ENCODE measurements at regions not wholly inside any gene's neighbourhood (a gene's known extent, or its start where the extent isn't known, plus 50 kb on each side); places are given as distances from the start of the nearest gene placed in this dataset.

DNA sequence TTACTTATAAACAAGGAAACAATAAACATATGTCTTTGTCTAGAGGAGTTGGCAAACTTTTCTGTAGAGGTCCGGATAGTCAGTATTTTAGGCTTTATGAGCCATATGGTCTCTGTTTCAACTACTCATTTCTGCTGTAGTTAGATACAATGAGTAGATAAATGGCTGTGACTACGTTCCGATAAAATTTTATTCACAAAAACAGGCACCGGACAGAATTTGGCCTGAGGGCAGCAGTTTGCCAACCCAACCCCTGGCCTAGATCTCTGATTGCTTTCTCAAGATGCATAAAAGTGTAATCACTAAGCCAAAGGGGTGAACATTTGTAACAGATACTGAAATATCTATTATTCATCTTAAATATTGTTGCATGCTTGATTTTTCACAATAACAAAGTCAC, 123.1 kb upstream of the ESRRG start:
- DNase-seq, result no peak

DNA sequence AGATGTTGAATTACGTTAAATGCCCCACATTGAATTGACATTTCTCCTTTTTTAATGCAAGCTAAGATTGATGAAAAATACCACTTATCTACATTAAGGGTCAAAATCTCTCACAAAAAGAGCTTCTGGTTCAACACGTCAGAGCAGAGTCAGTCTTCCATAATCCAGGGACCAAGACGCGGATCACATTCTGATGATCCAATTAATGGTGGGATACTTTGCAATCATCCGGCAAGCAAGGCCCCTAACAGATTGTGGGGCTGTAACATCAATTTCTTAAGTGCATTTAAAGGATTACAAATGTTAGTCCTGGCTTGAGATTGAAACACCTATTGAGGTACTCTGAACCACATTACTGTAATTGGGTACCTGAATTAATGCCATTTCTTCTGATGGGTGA, 120.2 kb upstream of the ESRRG start:
- DNase-seq, result no peak

DNA sequence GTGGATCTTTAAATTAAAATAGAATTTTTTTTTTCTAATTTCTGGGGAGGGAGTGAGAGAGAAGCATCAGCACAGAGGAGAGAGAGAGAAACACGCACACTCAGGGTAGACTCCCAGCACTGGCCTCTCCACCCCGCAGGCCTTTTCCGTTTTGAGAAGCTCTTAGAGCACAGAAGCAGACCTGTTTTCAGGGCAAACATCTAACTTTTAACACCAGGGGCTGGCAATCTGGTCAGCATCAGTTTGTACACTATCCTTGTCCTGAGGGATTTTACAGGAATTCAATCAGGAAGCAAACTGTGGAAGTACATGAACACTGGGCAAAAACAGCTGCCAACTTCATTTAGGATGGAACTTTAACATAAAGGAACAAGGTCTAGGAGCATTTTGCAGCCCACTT, 117.9 kb upstream of the ESRRG start:
- DNase-seq, result no peak

DNA sequence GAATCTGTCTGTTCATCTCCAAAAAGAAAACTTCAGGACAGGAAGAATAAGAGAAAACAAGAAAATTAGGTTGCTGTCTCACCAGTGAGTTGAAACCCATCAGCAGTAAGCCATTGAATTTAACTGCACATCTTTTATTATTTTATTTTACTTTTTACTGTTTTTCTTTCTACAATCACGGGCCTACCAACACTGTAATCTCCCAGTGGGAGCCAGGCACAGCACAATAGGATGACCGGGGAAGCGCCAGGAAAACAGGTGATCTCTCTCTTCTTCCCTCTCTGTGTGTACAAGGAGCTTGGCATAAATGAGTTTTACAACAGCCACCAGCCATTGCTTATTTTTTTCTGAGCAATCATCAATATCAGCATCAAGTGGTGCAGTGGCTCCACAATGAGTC, 113.1 kb upstream of the ESRRG start:
- no peak for DNase-seq

DNA sequence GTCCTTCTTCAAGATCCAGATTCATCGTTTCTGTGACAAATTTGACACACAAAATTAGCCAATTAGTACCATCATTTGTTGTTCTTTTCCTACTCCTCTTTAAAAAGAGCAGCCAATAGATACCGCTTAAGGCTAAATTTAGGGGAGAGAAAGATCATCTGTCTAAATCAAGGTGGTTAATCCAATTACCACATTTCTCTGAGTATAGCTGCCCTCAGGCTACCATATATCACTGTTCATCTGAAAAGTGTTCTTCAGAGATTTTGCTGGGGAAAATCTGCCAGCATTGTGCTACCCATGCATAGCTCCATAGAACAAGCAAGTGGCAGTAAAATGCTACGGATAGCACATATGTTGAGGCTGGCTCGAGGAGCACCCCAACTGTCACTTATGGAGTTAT, 110.3 kb upstream of the ESRRG start:
- no peak for DNase-seq

DNA sequence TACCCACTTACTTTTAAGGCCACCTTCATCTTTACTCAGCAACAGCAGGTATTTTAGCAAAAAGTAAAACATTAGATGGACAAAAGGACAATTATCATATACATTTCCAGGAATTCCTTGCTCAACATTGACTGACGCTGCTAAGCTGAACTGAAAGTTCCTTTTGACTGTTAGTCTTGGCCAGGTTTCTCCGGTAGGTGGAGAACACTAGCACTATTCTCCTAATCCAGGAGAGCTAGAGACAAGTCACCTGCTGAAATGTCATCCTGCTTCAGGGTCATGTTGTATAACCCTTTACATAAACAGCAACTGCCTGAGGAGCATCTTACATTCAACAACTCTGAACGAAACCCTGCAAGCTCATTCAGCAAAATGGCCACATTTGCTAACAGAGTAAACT, 109.0 kb upstream of the ESRRG start:
- no peak for DNase-seq

DNA sequence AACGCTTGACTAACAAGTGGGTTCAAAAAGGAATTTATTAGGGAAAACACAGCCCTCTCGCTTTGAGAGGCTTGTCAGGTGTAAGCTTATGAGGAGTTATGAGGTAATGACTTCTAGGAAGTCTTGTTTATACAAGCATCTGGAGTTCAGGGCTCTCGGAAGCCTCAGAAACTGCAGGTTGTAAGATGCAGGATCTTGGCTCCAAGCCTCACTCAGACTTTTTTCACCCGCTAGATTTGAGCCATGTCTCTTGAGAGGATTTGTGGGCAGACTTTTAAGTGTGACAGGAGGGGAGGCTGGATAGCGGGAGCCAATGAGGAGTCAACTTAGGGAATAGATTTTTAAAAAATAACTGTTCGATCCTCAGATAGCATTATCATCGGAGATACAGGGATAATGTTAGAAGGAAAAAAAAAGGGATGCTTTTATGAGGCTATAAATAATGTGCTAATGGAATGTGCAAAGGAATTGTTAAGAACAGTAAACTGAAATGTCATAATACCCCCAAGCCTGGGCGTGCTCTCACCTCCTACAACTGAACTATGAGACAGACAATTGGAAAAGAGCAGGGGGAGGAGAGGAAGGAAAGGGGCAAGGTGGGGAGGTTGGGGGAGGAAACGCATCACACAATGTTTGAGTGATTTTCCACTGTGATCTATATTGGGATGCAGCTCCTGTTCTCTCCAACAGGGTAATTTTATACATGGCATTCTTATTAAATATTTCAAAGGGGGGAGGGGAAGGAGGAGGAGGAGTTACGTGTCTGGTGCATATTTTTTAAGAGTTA, 107.4 kb upstream of the ESRRG start:
- no peak for DNase-seq

DNA sequence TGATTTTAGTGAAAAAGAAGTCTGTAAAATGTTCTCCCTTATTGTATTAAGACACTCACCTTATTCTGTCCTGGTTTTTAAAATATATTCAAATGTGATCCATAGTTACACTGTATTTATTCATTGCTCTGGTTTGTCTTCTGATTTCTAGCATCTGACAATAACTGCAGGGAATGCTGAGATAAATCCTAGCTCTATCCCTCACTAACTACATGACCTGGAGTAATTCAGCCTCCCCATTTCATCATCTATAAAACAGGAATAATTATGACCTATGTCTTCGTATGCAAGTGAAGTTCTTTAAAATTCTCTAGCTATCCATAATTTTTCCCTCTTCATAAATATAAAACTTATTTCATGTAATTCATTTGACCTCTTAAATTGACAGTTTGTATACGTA, 104.0 kb upstream of the ESRRG start:
- no peak for DNase-seq

DNA sequence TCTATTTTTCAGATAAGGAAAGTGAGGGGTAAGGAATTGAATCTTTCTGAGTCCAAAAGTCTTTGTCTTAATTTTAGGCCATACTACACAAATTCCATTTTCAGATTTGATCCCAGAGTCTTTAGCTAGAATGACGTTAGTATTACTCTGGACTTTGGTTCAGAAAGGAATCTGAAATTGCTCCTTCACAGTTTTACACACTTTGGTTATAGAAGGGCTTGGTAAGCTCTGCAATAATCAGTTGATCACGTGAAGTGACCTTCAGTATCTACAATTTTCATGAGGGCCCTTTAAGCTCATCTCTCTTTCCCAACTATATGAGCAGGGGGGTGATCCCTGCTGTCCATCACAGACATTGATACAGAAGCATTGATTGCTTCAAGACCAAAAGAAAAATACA, 103.4 kb upstream of the ESRRG start:
- no peak for DNase-seq

DNA sequence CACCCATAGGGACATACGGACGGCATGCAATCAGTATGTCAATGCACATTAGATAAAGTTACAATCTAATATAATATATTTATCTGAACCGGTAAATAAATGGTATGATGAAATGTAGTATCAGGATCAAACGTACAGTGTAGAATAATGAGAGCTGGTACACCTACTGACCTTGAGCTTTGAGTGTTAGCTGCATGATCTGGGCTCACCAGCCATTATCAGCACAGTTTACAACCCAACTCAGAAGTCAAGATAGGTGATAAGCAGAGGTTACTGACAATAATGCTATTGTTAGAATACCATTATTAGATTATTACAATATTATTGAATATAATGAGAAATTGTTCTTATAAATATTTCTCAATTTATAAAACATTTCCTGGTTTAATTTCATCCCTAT, 103.0 kb upstream of the ESRRG start:
- no peak for DNase-seq

DNA sequence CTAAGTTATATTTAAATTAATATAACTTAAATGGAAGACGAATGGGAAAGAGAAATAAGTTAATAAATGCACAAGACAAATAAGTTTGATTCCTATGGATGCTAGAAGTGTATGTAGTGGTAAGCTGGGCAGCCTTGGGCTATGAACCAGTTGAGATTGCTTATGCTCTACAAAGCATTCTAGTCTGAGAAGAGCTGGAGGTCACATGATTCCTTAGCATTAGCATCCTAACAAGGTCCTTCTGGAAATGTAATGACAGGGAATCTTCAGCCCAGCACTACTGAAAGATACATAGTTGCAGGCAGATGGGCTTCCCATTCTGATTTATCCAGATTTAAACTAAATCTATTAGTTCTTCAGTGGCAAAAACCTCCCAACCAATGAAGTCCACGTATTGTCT, 102.3 kb upstream of the ESRRG start:
- DNase-seq, result no peak

DNA sequence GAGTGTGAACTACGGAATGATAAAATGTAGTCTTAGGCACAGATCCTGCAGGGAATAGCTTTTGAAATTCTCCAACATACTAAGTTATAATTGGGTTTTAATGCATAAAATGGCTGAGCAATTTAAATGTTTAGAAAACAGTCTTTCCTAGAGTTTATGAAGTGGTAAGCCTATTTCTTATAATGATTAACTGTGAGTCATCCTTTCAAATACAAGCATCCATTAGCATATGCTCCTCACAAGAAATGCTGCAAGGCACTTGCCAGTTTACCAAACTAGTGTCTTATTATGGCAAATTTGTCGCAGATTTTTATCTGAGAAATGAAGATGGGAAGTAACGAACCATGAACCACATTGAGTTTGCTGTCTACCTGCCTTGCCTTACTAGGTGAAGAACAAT, 101.3 kb upstream of the ESRRG start:
- DNase-seq, result no peak

DNA sequence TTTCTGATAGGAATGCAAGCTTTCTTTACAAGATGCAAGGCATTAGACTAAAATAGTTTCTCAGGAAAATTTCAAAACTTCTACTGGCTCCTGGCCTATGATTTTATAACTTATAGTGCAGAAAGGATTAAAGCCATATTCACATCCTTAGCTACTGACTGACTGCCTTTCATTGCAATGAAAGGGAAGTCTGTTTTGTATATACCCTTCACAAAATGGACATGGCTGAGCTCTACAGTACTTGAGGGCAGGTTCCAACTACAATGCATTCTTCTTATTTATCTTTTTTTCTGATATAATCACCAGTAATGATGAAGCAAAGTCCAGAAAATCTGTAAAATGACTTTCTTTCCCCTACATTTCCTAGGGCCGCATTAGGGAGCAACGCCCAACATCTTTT, 100.5 kb upstream of the ESRRG start:
- DNase-seq, result no peak

DNA sequence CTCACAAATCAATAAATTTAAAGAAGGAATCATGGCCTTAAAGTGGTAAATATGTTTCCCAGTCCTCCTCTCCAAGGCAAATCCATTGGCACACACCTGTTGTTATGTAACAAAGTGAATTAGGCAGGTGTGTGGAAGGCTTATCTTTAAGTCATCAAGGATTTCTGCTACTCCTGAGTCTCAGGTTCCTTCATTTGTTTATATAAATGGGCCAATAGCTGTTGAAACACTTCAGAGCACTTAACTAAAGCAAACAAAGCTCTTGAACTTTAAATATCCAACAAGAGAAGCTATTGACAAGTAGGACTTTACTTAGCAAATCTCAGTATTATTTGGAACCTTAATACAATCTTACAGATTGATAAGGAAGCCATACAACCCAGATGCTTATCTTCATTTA, 99.3 kb upstream of the ESRRG start:
- DNase-seq, result no peak

DNA sequence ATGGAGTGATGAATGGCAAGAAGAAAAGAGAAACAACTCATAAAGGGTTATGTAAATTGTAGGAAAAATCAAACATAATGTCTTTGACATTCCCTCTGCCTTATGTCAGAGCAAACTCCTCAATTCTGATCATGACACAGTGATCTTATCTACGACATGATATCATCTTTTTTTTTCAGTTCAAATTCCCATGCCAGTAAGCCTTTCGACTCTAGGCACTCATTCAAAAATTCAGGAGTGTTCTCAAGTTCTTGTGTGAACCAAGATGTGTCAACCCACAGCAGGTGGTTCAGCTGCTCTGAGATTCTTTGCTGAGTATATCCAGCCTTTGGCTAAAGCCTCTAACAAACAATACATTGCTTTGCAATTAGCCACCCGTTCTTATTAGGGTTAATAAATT, 97.1 kb upstream of the ESRRG start:
- no peak for DNase-seq

DNA sequence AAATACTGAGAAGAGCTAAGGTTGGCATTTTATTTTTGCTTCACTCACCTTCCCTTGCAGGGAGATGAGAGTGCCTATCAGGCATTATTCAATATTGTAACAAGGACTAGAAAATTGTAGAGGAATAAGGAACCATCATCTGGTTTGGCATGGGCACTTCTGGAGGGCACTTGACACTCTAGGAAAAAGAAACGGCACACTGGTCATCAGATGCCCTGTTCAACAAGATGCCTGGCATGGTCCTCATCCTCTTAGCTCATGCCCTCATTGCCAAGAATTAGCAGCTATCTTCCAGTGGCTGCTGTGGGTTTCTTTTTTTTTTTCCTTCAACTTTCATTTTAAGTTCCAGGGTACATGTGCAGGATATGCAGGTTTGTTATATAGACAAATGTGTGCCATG, 95.1 kb upstream of the ESRRG start:
- no peak for DNase-seq

DNA sequence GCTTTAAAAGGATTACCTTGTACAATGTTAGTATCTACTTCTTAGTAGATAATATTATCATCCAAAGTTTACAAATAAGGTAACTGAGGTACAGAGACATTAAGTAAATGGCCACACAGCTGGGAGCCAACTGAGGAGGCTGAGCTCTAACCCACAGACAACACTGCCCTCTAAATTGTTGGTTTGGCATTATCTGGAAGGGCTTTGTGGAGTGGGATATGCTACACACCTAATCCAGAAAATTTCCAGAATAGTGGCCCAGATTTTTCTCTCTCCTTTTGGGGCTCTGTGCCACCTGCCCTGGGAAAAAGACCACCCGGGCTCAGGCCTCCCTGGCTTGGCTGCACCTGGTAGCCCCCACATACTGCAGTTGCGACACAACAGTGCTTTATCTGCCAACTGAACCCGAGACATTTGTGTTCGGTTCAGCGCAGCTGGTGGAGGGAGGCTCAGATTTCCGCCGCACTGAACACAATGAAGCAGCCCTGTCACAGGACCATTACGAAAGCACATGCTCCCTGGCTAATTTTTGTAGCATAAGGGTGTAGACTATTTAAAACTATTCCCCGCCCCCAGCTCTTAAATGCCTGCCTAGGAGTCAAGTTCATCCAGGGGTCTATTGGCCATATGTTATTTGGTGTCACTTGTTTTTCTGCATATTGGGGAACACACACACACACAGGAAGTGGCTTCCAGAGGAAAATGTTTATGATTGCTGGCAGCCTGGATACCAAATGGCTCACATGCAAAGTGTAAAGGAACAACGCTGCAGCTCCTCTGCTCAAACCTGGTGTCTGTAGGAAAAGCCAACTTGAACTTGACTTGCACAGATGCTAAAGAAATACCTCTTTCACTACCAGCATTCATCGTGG, 92.3 kb upstream of the ESRRG start:
- DNase-seq, result peak; percentile 88

DNA sequence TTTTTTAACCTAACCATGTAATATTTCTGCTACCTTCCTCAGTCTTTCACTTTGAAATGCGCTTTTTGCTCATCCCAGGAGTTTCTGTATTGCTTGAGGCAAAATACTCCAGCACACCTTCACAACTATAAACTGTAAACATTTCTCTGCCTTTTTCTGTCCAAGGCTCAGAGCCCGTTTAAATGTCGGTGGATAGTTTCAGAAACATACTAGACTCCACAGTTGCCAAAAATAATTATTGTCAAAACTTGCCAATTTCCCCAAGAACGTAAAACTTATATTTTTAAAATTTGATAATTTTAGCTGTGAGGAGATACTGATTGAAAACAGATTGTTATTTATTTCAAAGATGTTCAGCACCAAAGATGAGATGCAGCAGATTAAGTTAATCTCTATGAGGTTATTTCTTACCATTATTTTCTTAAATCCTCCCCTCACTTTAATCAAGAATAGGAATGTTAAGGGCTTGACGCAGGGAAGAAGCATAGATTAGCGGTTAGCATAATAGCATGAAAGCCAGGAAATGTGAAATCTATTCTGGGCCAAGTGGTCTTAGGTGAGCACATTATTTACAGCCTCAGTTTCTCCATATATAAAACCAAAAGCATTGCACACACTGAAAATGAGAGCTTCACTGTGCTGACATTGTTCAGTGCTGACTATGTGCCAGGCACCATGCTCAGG, 91.5 kb upstream of the ESRRG start:
- DNase-seq, result no peak

DNA sequence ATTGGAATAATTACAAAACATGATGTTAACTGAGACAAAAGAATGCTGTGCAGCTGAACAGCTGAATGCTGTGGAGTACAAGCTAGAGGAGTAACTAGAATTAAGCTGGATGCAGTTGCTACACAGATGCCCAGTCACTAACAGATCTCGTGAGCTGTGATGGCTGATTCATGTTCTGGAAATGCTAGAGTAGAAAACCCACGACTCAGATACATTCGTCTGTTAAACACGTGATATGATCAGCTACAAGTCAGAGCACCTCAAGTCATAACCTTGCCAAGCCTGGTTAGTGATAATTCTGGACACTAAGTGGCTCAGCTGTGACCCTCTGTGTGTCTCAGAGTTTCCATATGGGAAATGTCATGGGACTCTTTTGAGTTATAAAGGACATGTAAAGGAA, 89.7 kb upstream of the ESRRG start:
- no peak for DNase-seq

DNA sequence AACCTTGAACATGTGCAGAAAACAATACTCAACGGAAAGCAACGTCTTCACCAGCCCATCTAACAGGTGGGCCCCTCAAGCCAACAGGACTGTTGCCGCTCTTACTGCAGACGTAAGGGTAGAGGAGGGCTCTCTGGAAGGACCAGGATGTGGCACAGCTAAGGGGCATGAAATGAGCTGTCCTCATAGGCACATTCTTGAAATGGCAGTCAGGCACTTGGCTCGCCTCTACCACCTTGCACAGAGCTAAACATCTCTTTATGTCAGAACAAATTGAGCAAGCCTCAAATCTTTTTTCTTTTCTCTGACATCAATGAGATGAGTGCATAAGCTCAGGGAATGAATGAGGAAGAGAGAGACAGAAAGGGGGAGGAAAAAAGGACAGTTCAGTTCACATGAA, 86.4 kb upstream of the ESRRG start:
- DNase-seq, result no peak

DNA sequence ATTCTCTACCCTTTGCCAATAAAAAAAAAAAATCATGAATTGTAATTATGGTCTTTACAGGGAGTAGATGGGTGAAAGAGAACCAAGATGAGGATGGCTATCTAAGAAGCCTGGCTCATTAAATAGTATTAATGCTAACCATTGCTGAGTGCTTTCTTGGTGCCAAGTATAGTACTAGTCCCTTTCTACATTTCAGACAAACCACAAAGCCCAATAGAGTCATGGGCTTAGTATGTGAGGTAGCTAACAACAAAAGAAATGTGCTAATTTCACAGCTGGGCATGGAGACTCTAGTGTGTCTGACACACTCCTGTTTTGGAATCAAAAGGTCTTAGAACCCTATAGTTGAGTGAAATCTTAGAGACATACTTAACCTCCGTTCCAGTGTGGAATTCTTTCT, 84.5 kb upstream of the ESRRG start:
- no peak for DNase-seq

DNA sequence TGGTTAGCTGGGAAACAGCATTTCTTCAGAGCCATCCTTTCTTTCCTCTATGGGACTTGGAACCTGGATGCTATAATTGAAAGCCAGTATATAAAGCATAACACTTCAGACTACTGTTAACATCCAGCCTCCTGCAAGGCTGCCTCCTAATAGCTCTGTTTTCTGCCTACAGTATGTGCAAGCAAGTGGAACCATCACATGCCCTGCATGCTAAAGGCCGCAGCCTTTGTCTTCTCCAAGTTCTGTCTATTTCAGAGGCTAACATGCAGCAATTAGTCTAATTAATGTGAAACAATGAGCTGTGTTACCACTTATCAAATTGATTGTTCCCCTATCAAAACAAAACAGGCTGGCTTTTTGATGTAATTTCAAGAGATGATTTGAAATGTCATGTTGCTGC, 82.7 kb upstream of the ESRRG start:
- no peak for DNase-seq

DNA sequence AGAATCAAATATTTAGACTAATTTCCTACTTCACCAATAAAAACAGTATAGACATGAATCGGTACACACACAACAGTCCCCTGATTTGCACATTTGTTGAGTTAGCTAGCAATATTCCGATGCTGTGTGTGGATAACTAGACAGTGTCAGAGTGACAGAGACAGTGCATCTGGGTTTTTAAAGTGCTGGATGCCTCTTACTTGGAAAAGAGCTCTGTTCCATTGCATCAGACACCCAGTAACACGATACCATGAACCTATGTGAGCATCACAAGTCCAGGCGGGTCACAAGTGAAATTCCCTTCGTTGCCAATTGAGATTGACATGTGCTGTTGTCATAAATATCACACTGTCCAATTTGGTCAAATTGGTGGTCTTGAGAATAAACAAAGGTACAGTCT, 82.0 kb upstream of the ESRRG start:
- no peak for DNase-seq

DNA sequence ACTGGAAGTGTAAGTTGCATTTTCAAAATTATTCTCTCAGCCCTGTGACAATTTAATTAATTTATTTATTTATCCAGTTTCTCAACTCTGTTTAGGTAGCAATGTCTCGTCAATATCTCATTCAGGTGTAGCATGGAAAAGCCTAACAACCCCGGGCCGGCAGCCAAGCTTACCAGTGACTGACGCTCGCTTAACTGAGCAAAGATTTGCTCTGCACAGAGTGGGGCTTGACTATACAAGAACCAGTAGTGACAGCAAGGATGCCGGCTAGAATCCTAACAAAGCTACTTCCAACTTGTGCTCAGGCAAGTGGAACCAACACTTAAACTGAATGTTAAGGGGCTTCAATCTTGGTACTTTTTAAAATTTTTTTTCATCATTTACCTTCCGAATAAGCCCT, 80.9 kb upstream of the ESRRG start:
- no peak for DNase-seq
